ENCODE measurements at regions not wholly inside any gene's neighbourhood (a gene's known extent, or its start where the extent isn't known, plus 50 kb on each side); places are given as distances from the start of the nearest gene placed in this dataset.

DNA sequence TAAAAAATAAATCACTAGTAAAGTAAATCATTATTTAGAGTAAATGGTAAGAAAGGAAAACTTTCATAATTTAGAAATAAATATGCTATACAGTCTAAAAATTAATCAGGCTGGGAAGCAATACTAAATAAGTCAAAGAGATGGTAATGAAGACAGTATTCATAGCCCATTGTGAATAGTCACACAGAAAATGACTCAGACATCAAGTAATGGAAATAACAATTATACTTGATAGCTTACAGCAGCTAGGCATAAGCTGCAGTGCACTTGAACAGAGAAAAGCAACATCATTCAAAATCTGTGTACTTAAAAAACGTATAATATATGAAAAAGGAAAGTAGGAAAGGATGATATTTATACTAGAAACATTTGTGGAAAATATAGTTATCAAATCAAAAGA is 642.5 kb upstream of the GNPDA2 start:
- Histone ChIP-seq H3K14ac (replicated peaks; ENCODE audit: low read depth, low read length) (no peak overlapping the region), H2BK15ac (ENCODE audit: low read depth, low read length) (no peak overlapping the region), H3K4me1 (ENCODE audit: control insufficient read depth, insufficient read depth, low read length) (no peaks in the 10 kb centered on the region), H3K9me3 (ENCODE audit: control insufficient read depth, insufficient read depth, low read length) (peaks cover 12% of the 10 kb centered on the region; the same call in 1 of the 2 replicates), H2AK5ac (ENCODE audit: low read depth, low read length) (no peak overlapping the region), H4K91ac (ENCODE audit: insufficient read depth, low read depth, low read length) (no peak overlapping the region), H3K27me3 (ENCODE audit: control insufficient read depth, insufficient read depth, low read length) (no peaks in the 10 kb centered on the region), H3K36me3 (ENCODE audit: control insufficient read depth, insufficient read depth, low read length) (no peaks in the 10 kb centered on the region), H2AK9ac (replicated peaks; ENCODE audit: low read depth, low read length, poor library complexity) (no peak overlapping the region), H4K8ac (ENCODE audit: low read depth in 2 of 2, low read length in 2 of 2) (no peak overlapping the region), H3K4ac (ENCODE audit: low read depth, low read length) (no peak overlapping the region), H3K79me1 (ENCODE audit: low read depth in 1 of 2, low read length in 2 of 2) (no peaks in the 10 kb centered on the region), H3K4me3 (ENCODE audit: insufficient read depth, low read depth, low read length) (no peak overlapping the region), H2BK20ac (ENCODE audit: low read depth, low read length) (no peak overlapping the region), H4K20me1 (ENCODE audit: insufficient read depth, low read length) (no peaks in the 10 kb centered on the region), H3K4me2 (ENCODE audit: low read depth, low read length) (no peak overlapping the region), H3K9me1 (ENCODE audit: insufficient read depth, low read length) (no peaks in the 10 kb centered on the region), H3K9ac (ENCODE audit: low read depth, low read length) (no peak overlapping the region), H3K23ac (ENCODE audit: low read depth, low read length) (no peak overlapping the region), H4K5ac (ENCODE audit: low read depth, low read length) (no peak overlapping the region), H3K56ac (ENCODE audit: extremely low read depth, insufficient read depth, low read length) (no peak overlapping the region), H3K27ac (ENCODE audit: insufficient read depth, low read length) (no peak overlapping the region), H2BK120ac (ENCODE audit: low read depth, low read length) (no peak overlapping the region), H2BK5ac (ENCODE audit: low read depth, low read length, poor library complexity, severe bottlenecking) (no peak overlapping the region), H3K18ac (ENCODE audit: low read depth, low read length) (no peak overlapping the region), H2AFZ (replicated peaks; ENCODE audit: low read length, poor library complexity) (no peak overlapping the region)
- intact Hi-C loops (cut with micrococcal nuclease): no loop called here
- WGBS, 2 experiments (ENCODE audit: extremely low coverage in 2 of 2, insufficient read length in 1 of 2): no CpG with 5 or more reads among the region's 1 CpG
- no peak for TF ChIP-seq CHD1 (IDR thresholded peaks at IDR 0.05; ENCODE audit: low read depth, low read length)
- no peak for TF ChIP-seq RCOR1 (IDR thresholded peaks at IDR 0.05; ENCODE audit: insufficient replicate concordance, low read length)
- dilution Hi-C loops (cut with HindIII; ENCODE audit: low sequenced_read_pairs, unreplicated experiment): no loop called here
- ChIA-PET CTCF (no interaction called here), POLR2A (ENCODE audit: unreplicated experiment) (no interaction called here)
- DNase-seq: no peak
- no peak for ATAC-seq (ENCODE audit: low read depth)
- in situ Hi-C loops (cut with MboI; ENCODE audit: low sequenced_read_pairs): no loop called here
- no TSS peak for BruUV-seq (replicated peaks)

All from IMR-90 (cell line).